HepG2 (cell line): ENCODE measurements at regions not wholly inside any gene's neighbourhood (a gene's known extent, or its start where the extent isn't known, plus 50 kb on each side); places are given as distances from the start of the nearest gene placed in this dataset.
A peak's percentile ranks its signal among the peaks of the same experiment; 100 is the strongest.

ENCODE experiments used
- ASH2L ChIP-seq: fragments of 300-600, 200-600 bp; sonication (generic); IDR thresholded peaks from 2 replicates; pipeline ENCODE4 v1.7.0; 2017; ENCODE audit warnings: low read depth, mild to moderate bottlenecking, moderate library complexity, mixed read lengths, low read length; ENCODE audit not compliant: insufficient read length
- BCL6 ChIP-seq: IDR thresholded peaks from 2 replicates; pipeline ENCODE4 v1.6.1; 2016; ENCODE audit warnings: missing genetic modification reagents, missing compliant biosample characterization
- CENPT ChIP-seq: sonication (generic); formaldehyde crosslinking; IDR thresholded peaks from 2 replicates; pipeline ENCODE4 v1.8.0; 2022; ENCODE audit warnings: low read depth, mild to moderate bottlenecking, moderate library complexity, missing genetic modification reagents
- HCFC1 ChIP-seq: fragments of 150-350 bp; IDR thresholded peaks from 2 replicates; pipeline ENCODE4 v1.6.1; 2014; ENCODE audit warnings: low read depth, low read length
- HDAC1 ChIP-seq: sonication (generic); formaldehyde crosslinking; IDR thresholded peaks from 2 replicates; pipeline ENCODE4 v1.5.1; 2020; ENCODE audit warnings: mild to moderate bottlenecking, missing genetic modification reagents
- IKZF4 ChIP-seq: sonication (generic); formaldehyde crosslinking; IDR thresholded peaks from 2 replicates; pipeline ENCODE4 v1.5.1; 2020; ENCODE audit warnings: borderline replicate concordance, mild to moderate bottlenecking, low read depth, missing genetic modification reagents; ENCODE audit errors: not compliant biosample characterization
- KDM3A ChIP-seq: IDR thresholded peaks from 2 replicates; pipeline ENCODE4 v1.6.1; 2018; ENCODE audit warnings: low read depth, missing compliant biosample characterization
- MEIS2 ChIP-seq: sonication (generic); formaldehyde crosslinking; IDR thresholded peaks from 2 replicates; pipeline ENCODE4 v1.9.0; 2021; ENCODE audit warnings: mild to moderate bottlenecking, missing genetic modification reagents
- NCOR1 ChIP-seq: fragments of 200-600 bp; sonication (generic); IDR thresholded peaks from 2 replicates; pipeline ENCODE4 v1.7.0; 2017; ENCODE audit warnings: antibody characterized with exemption, low read length, borderline replicate concordance
- POGK ChIP-seq: sonication (generic); formaldehyde crosslinking; conservative IDR thresholded peaks from 2 replicates; pipeline ENCODE4 v1.8.0; 2022; ENCODE audit warnings: mild to moderate bottlenecking, moderate library complexity, missing genetic modification reagents
- PTBP1 ChIP-seq: fragments of 200-400 bp; formaldehyde crosslinking; IDR thresholded peaks from 2 replicates; pipeline ENCODE4 v1.6.1; 2018; ENCODE audit warnings: low read length, low read depth; ENCODE audit not compliant: poor library complexity, severe bottlenecking
- SALL1 ChIP-seq: sonication (generic); formaldehyde crosslinking; IDR thresholded peaks from 2 replicates; pipeline ENCODE4 v1.8.0; 2022; ENCODE audit warnings: mild to moderate bottlenecking, missing genetic modification reagents
- SIN3B ChIP-seq: fragments of 150-350 bp; IDR thresholded peaks from 2 replicates; pipeline ENCODE4 v1.6.1; 2014; ENCODE audit warnings: low read length
- ZBTB20 ChIP-seq: sonication (generic); formaldehyde crosslinking; IDR thresholded peaks from 2 replicates; pipeline ENCODE4 v1.8.1; 2023; ENCODE audit warnings: missing genetic modification reagents, low read depth, mild to moderate bottlenecking, borderline replicate concordance
- ZNF142 ChIP-seq: sonication (generic); formaldehyde crosslinking; IDR thresholded peaks from 2 replicates; pipeline ENCODE4 v1.4.0; 2020; ENCODE audit warnings: missing genetic modification reagents
- ZNF3 ChIP-seq: IDR thresholded peaks from 2 replicates; pipeline ENCODE4 v1.7.0; 2017; ENCODE audit warnings: inconsistent platforms
- ZNF451 ChIP-seq: sonication (generic); formaldehyde crosslinking; IDR thresholded peaks from 2 replicates; pipeline ENCODE4 v1.5.0; 2020; ENCODE audit warnings: mild to moderate bottlenecking, missing genetic modification reagents
- ZNF556 ChIP-seq: sonication (generic); formaldehyde crosslinking; IDR thresholded peaks from 2 replicates; pipeline ENCODE4 v1.4.0; 2020; ENCODE audit warnings: mild to moderate bottlenecking, missing genetic modification reagents, borderline replicate concordance
- ZNF558 ChIP-seq: sonication (generic); formaldehyde crosslinking; IDR thresholded peaks from 2 replicates; pipeline ENCODE4 v1.9.0; 2022; ENCODE audit warnings: mild to moderate bottlenecking, missing genetic modification reagents, borderline replicate concordance
- ZNF580 ChIP-seq: IDR thresholded peaks from 2 replicates; pipeline ENCODE4 v1.6.1; 2016; ENCODE audit warnings: low read depth, borderline replicate concordance
- ZNF816 ChIP-seq: sonication (generic); formaldehyde crosslinking; IDR thresholded peaks from 2 replicates; pipeline ENCODE4 v1.8.0; 2022; ENCODE audit warnings: missing genetic modification reagents, mild to moderate bottlenecking, borderline replicate concordance
- ZNF883 ChIP-seq: sonication (generic); formaldehyde crosslinking; IDR thresholded peaks from 2 replicates; pipeline ENCODE4 v1.5.1; 2020; ENCODE audit warnings: mild to moderate bottlenecking, missing genetic modification reagents; ENCODE audit errors: not compliant biosample characterization
- ZSCAN29 ChIP-seq: sonication (generic); formaldehyde crosslinking; conservative IDR thresholded peaks from 2 replicates; pipeline ENCODE4 v1.4.0; 2020; ENCODE audit warnings: mild to moderate bottlenecking, missing genetic modification reagents

GRCh38 chr7:142248-142941 lies 50.0 kb upstream of the FAM20C start (continued):
- TF ChIP-seq ZNF142 (CRISPR knock-in tag) (no peak), ZNF451 (CRISPR knock-in tag) (0 out of 2 replicates have a peak, but pooled peaks have one; percentile 33), ZNF580 (peak; percentile 48; the same call in 1 of the 2 replicates), BCL6 (CRISPR knock-in tag) (peak; percentile 31), ZNF883 (CRISPR knock-in tag) (no peak), ZNF816 (CRISPR knock-in tag) (no peak), MEIS2 (CRISPR knock-in tag) (no peak), POGK (CRISPR knock-in tag) (0 out of 2 replicates have a peak, but pooled peaks have one; percentile 17), KDM3A (0 out of 2 replicates have a peak, but pooled peaks have one; percentile 38), NCOR1 (peak; percentile 52; the same call in 1 of the 2 replicates), SALL1 (CRISPR knock-in tag) (peak; percentile 81), ZNF556 (CRISPR knock-in tag) (peak; percentile 21; the same call in 1 of the 2 replicates), ZNF3 (no peak), ZSCAN29 (CRISPR knock-in tag) (0 out of 2 replicates have a peak, but pooled peaks have one; percentile 24), IKZF4 (CRISPR knock-in tag) (no peak), ZNF558 (no peak), CENPT (CRISPR knock-in tag) (no peak), PTBP1 (no peak), HCFC1 (no peak), HDAC1 (CRISPR knock-in tag) (0 out of 2 replicates have a peak, but pooled peaks have one; percentile 15), ASH2L (no peak), ZBTB20 (CRISPR knock-in tag) (no peak), SIN3B (no peak)
